Upper lobe of left lung (tissue), 4 donors: ENCODE measurements at regions not wholly inside any gene's neighbourhood (a gene's known extent, or its start where the extent isn't known, plus 50 kb on each side); places are given as distances from the start of the nearest gene placed in this dataset.

Experiments
- POLR2A ChIP-seq, 4 donors: fragments of 450-650 bp; IDR thresholded peaks; one replicate each; pipeline ENCODE4 v1.5.1; 2016 to 2017; ENCODE audit warnings: antibody characterized with exemption in 4 of 4, mild to moderate bottlenecking in 2 of 4
- POLR2AphosphoS5 ChIP-seq, 2 donors: sonication (generic); formaldehyde crosslinking; IDR thresholded peaks; one replicate each; pipeline ENCODE4 v1.5.1; 2017; ENCODE audit warnings: antibody characterized with exemption in 2 of 2
- TF ChIP-seq, protein P1 (sequence below), 6 experiments: fragments of 450-650 bp in 4 of 6; fragments of 200-600 bp in 2 of 6; sonication (generic) in 2 of 6; IDR thresholded peaks; one replicate each; pipeline ENCODE4 v1.5.1; 2016 to 2019; ENCODE audit warnings: antibody characterized with exemption in 6 of 6

DNA sequence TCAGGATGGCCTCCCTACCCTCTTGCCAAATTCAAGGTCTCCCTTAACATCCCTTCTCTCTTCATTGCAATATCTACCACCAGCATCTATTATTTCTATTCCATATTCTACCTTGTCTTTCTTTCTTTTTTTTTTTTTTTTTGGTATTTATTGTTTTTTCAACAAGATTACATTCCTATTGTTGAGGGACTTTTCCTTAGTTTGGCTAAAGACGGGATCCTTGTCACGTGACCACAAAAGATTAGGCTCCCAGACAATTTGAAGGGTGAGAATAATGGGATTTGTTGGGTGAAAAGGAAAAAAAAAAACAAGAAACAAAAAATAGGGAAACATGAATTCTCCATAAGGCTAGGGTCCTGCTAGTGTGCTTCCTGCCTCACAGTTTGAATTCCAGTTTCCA lies 124.3 kb upstream of the MCHR2 start:
- TF ChIP-seq, protein P1, sequence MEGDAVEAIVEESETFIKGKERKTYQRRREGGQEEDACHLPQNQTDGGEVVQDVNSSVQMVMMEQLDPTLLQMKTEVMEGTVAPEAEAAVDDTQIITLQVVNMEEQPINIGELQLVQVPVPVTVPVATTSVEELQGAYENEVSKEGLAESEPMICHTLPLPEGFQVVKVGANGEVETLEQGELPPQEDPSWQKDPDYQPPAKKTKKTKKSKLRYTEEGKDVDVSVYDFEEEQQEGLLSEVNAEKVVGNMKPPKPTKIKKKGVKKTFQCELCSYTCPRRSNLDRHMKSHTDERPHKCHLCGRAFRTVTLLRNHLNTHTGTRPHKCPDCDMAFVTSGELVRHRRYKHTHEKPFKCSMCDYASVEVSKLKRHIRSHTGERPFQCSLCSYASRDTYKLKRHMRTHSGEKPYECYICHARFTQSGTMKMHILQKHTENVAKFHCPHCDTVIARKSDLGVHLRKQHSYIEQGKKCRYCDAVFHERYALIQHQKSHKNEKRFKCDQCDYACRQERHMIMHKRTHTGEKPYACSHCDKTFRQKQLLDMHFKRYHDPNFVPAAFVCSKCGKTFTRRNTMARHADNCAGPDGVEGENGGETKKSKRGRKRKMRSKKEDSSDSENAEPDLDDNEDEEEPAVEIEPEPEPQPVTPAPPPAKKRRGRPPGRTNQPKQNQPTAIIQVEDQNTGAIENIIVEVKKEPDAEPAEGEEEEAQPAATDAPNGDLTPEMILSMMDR (IDR thresholded peaks at IDR 0.05) = no peak
- TF ChIP-seq POLR2A (IDR thresholded peaks at IDR 0.05) = no peak
- no peak for TF ChIP-seq POLR2AphosphoS5 (IDR thresholded peaks at IDR 0.05)
